ENCODE measurements at regions not wholly inside any gene's neighbourhood (a gene's known extent, or its start where the extent isn't known, plus 50 kb on each side); places are given as distances from the start of the nearest gene placed in this dataset.

DNA sequence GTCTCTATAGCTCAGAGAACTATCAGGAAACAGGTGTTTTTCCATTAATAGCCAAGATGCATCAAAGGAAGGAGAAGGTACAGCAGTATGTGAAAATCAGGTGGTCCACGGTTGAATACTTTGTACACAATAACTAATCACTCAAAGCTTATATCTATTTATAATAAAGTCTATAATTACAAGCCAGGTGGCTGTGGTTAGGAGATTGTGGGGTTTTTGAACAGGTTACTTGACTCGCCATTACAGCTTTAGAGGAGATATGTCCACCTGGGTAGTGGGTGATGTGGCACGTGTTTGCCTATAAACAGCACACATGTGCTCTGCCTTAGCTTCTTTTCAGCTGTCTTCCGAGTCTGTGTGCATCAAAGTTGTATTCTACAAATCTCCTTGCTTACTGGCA is 892.2 kb upstream of the ZEB2 start:
- Histone ChIP-seq H3K4me2 (ENCODE audit: low read length) (no peak overlapping the region), H3K27me3 (ENCODE audit: control insufficient read depth, insufficient read depth, low read length) (no peaks in the 10 kb centered on the region), H3K27ac (no peak overlapping the region), H3K79me2 (no peaks in the 10 kb centered on the region), H3K9me3 (ENCODE audit: control insufficient read depth, low read length) (no peaks in the 10 kb centered on the region), H2AFZ (no peak overlapping the region), H3K4me3 (ENCODE audit: low read depth, low read length) (no peak overlapping the region), H3K9ac (no peak overlapping the region), H3K4me1 (no peaks in the 10 kb centered on the region), H3K36me3 (ENCODE audit: control insufficient read depth, insufficient read depth, low read length) (no peaks in the 10 kb centered on the region)
- no peak for TF ChIP-seq CTCF (IDR thresholded peaks at IDR 0.05)

GRCh38 chr2:145411493-145411892 is 891.6 kb upstream of the ZEB2 start:
- no peaks in the 10 kb centered on the region for H3K36me3 ChIP-seq (ENCODE audit: control insufficient read depth, insufficient read depth, low read length)
- no peaks in the 10 kb centered on the region for H3K79me2 ChIP-seq
- H2AFZ ChIP-seq, result no peak overlapping the region
- H3K4me3 ChIP-seq (ENCODE audit: low read depth, low read length), result no peak overlapping the region
- no peak overlapping the region for H3K9ac ChIP-seq
- no peaks in the 10 kb centered on the region for H3K9me3 ChIP-seq (ENCODE audit: control insufficient read depth, low read length)
- no peaks in the 10 kb centered on the region for H3K27me3 ChIP-seq (ENCODE audit: control insufficient read depth, insufficient read depth, low read length)
- no peak for TF ChIP-seq CTCF (IDR thresholded peaks at IDR 0.05)
- no peak overlapping the region for H3K4me2 ChIP-seq (ENCODE audit: low read length)
- no peak overlapping the region for H3K27ac ChIP-seq
- no peaks in the 10 kb centered on the region for H3K4me1 ChIP-seq

DNA sequence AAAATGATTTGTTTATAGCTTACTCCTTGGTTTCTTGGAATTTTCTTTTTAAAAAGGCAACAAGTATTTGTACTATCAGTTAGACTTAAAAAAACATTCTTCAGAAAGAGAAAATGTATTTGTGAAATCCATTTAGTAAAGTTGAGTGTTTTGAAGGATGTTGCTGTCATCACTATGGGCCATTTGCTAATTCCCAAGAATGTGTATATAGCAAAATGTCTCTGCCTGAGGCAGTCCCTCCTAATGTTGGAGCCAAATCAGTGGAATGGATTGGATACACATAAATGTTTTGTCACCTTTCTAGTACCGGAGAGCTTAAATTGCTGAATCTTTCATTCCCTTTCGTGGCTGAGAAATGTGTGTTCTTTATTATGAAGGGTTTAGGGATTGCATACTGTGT is 890.2 kb upstream of the ZEB2 start:
- no peaks in the 10 kb centered on the region for H3K79me2 ChIP-seq
- H2AFZ ChIP-seq, result no peak overlapping the region
- no peaks in the 10 kb centered on the region for H3K9me3 ChIP-seq (ENCODE audit: control insufficient read depth, low read length)
- no peak overlapping the region for H3K9ac ChIP-seq
- H3K4me3 ChIP-seq (ENCODE audit: low read depth, low read length), result no peak overlapping the region
- H3K4me1 ChIP-seq, result no peaks in the 10 kb centered on the region
- no peak for TF ChIP-seq CTCF (IDR thresholded peaks at IDR 0.05)
- H3K27ac ChIP-seq, result no peak overlapping the region
- no peak overlapping the region for H3K4me2 ChIP-seq (ENCODE audit: low read length)
- no peaks in the 10 kb centered on the region for H3K36me3 ChIP-seq (ENCODE audit: control insufficient read depth, insufficient read depth, low read length)
- H3K27me3 ChIP-seq (ENCODE audit: control insufficient read depth, insufficient read depth, low read length), result no peaks in the 10 kb centered on the region

DNA sequence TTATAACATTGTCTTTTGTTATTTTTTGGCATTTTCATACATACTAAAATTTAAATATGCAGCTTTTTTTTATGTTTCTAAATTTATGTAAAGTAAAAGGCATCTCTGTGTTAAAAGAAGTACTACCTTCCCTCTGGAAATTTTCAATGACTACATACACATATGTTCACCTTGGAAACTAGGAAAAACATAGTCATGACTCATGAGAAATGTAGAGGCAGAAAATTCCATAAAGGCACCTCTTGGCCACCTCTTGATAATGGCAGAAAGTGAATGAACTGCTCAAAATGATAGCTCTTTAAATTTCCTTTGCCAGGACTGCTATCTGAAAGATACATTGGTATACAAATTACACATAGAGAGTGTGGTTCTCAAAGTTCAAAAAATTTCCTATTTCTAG is 889.1 kb upstream of the ZEB2 start:
- Histone ChIP-seq H3K4me1 (no peaks in the 10 kb centered on the region), H3K4me3 (ENCODE audit: low read depth, low read length) (no peak overlapping the region), H3K27ac (no peak overlapping the region), H3K4me2 (ENCODE audit: low read length) (no peak overlapping the region), H3K36me3 (ENCODE audit: control insufficient read depth, insufficient read depth, low read length) (no peaks in the 10 kb centered on the region), H3K9me3 (ENCODE audit: control insufficient read depth, low read length) (no peaks in the 10 kb centered on the region), H3K9ac (no peak overlapping the region), H3K79me2 (no peaks in the 10 kb centered on the region), H2AFZ (no peak overlapping the region), H3K27me3 (ENCODE audit: control insufficient read depth, insufficient read depth, low read length) (no peaks in the 10 kb centered on the region)
- no peak for TF ChIP-seq CTCF (IDR thresholded peaks at IDR 0.05)

DNA sequence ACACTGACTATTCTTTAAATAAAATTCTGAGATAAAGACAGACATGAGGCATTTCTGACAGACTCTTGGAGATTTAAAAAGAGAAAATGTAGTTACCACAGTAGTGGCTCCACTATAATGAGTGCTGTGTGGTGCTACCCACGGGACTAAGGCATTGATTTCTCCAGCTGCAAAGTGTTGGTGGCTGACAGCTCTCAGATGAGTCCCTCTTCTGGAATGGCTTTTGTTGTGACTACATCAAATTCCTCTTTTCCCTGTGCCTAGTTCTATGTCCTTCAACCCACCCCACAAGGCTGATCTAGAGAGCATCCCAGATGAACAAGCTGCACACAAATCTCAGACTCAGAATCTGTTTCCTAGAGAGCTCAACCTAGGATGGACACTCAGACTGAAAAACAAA is 884.8 kb upstream of the ZEB2 start:
- no peak overlapping the region for H2AFZ ChIP-seq
- H3K4me2 ChIP-seq (ENCODE audit: low read length), result no peak overlapping the region
- H3K4me1 ChIP-seq, result no peaks in the 10 kb centered on the region
- no peak overlapping the region for H3K9ac ChIP-seq
- H3K36me3 ChIP-seq (ENCODE audit: control insufficient read depth, insufficient read depth, low read length), result no peaks in the 10 kb centered on the region
- no peaks in the 10 kb centered on the region for H3K27me3 ChIP-seq (ENCODE audit: control insufficient read depth, insufficient read depth, low read length)
- no peak overlapping the region for H3K4me3 ChIP-seq (ENCODE audit: low read depth, low read length)
- no peaks in the 10 kb centered on the region for H3K79me2 ChIP-seq
- no peak overlapping the region for H3K27ac ChIP-seq
- H3K9me3 ChIP-seq (ENCODE audit: control insufficient read depth, low read length), result no peaks in the 10 kb centered on the region
- TF ChIP-seq CTCF (IDR thresholded peaks at IDR 0.05), result no peak

Measured in parathyroid adenoma (tissue), 2 donors.